ELR (cell line): ENCODE measurements at regions not wholly inside any gene's neighbourhood (a gene's known extent, or its start where the extent isn't known, plus 50 kb on each side); places are given as distances from the start of the nearest gene placed in this dataset.

ENCODE experiments used
- DNase-seq: peaks from one replicate; pipeline ENCODE4 v3.0.0-alpha.2; 2015; ENCODE audit warnings: low read depth

DNA sequence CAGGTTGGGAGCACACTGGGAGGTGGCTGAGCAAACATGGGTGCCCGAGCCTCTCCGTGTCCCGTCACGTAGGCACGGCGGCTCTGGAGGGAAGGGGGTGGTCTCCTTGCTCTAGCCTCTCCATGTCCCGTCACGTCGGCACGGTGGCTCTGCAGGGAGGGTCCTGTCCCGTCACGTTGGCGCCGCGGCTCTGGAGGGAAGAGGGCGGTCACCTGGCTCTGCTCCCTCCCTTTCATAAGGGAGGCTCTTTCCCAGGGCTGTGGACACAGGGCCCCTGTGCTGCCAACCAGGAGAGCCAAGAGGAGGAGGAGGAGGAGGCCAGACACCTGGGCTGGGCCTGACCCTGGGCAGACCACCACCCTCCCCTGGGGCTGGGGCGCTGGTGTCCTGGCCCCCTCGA lies 1173.7 kb downstream of the BRD1 start:
- DNase-seq = no peak

DNA sequence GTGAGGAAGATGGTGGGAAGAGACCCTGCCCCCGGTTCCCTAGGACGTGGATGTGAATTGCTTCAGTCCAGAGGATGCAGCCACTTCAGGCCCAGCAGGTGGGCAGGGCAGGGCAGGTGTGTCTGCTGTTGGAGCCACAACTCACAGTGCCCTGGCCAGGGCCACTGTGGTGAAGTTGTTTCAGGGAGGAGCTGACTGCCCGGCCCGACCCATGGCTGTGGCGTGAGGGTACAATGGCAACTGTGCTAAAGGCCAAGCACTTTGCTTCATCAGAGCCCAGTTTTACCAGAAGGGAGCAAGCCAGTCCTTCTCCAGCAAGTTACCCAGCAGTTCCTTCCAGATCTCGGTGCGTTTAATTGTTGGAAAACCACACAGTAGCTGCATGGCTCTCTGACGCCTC lies 1174.4 kb downstream of the BRD1 start:
- no peak for DNase-seq

DNA sequence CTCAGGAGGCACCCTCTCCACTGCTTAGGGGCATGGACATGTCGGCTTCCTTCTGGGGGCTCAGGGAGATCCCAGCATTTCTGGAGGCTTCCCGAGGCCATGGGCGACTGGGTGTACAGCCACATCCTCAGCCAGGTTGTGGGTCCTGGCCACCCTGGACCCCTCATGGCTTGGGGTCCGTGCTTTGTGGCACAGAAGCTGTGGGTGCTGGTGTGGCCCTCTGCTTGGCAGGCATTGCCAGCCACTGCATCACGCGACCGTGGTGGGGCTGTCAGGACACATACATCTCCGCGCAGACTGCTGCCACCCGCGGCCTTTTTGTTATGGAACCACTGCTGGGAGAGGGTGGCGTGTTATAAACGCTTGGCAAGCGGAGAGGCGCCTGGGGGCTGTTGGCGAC lies 1174.9 kb downstream of the BRD1 start:
- no peak for DNase-seq

DNA sequence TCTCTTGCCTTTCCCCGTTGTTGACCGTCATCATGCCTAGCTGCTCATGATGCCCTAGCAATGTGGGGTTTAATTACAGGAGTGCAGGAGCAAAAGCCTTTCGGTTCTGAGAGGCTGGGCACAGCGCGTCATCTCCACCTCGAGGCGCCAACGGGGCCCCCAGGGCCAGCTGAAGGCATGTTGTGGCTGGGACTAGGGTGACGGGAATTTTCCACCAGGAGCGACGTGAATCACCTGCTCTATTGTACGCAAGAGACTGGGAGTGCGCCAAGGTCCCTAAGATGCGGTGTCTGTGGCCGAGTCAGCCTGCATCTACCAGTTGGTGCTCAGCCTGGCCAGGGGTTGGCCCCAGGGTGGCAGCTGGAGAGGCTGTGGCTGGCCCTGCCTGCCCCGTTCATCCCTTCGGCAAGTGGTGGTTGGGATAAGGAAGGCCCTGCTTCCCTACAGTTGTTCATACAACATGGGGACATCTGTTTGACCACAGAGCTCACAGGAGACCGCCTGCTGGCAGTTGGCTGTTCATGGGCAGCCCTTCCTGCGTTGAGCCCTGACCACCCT lies 1175.6 kb downstream of the BRD1 start:
- no peak for DNase-seq

DNA sequence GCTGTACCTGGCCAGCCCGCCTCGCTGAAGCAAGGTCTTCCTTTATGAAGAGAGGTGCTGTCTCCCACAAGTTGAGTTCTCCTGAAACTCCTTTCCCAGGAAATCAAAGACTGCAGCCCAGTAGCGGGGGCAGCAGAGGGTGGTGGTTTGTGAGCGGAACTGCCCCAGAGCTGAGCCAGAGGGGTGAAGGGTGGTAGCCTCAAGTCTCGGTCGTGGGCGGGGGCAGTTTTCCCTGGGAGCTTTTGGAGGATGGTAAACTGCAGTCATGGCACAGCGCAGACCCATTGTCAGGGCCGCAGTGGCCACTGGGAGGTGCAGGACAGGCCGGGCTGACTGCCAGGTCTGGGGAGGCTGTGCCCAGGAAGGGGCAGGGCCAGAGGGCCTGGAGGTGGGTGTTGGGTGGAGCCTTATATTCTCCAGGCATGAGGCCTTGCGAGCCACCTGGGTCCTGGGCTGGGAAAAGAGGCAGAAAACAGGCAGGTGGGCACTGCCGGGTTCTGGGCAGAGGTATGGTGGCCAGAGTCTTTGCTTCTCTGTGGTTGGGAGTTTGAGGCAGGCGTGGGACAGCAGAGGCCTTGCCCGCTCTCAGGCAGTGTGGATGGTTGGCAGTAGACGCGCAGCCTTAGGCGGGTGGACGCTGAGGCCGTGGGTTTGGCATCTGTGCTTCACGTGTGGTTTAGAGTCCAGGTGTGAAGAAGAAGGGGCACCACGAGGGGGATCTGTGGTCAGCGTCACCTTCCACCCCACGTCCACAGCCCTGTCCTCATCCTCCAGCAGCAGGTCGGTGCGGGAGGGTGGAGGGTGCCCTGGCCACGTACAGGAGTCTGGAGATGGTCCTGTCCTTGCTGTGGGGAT lies 1176.4 kb downstream of the BRD1 start:
- no peak for DNase-seq

DNA sequence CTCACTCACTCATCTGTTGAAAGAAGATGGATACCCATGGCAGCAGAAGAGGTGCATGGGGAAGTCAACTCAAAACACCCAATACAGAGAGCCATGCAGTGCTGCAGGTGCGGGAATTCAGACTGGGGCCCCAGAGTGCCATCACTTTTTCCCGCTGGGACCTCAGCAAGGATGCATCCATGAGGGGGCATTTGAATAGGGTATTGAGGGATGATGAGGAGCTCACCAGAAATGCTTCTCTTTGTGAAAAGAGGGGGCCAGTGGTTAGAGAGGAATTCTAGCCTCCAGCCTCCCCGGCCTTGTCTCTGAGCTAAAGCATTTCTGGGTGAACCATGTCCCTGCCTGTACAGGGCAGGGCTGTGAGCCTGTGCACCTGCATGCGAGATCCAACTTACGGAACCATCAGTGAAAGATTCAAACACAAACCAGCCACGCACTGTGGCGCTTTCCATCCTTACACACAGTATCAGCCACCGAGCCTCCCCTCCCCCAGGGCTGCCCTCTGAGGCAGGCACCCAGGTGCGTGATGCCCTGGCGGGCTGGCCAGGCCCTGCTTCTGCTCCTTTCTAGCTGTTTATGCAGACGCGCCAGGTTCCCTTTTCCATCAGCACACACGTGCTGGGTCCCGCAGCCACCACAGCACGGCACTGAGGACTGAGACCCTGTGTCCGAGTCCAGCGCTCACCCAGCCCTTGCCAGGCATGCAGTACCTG lies 1177.2 kb downstream of the BRD1 start:
- no peak for DNase-seq

DNA sequence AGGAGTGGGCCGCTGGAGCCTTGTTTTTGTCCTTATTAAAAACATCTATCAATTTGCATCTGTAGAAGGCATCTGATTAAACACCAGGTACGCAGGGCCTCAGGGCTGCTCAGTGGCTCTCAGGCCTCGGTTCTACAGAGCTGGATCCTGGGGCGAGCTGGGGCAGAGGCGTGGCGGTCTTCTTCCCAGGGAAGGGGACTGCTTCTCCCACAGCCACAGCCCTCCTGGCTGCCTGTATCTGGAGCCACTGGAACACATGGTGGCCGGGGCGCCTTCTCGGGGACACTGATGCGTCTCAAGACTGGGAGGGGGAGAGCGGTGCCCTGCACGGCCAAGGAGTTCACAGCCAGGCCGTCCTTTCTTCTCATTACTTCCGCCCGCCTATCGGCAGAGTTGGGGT lies 1178.2 kb downstream of the BRD1 start:
- no peak for DNase-seq

DNA sequence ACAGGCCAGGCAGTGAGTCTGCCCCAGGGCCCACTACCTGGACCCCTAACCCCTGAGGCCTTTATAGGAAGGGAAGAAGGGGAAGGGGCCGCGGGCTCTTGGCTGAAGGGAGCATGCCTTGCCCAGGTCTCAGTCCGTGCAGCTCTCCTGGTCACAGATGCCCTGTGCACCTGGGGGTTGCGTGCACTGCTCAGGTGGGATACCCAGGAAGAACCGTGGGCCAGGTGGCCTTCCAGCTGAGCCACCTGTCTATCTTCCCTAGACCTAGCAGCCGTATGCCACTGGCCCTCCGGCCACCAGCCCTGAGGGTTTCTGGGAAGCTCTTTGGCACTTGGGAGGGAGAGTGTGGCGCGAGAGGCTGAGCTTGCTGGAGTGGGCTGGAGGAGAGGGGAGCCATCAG lies 1178.6 kb downstream of the BRD1 start:
- no peak for DNase-seq

DNA sequence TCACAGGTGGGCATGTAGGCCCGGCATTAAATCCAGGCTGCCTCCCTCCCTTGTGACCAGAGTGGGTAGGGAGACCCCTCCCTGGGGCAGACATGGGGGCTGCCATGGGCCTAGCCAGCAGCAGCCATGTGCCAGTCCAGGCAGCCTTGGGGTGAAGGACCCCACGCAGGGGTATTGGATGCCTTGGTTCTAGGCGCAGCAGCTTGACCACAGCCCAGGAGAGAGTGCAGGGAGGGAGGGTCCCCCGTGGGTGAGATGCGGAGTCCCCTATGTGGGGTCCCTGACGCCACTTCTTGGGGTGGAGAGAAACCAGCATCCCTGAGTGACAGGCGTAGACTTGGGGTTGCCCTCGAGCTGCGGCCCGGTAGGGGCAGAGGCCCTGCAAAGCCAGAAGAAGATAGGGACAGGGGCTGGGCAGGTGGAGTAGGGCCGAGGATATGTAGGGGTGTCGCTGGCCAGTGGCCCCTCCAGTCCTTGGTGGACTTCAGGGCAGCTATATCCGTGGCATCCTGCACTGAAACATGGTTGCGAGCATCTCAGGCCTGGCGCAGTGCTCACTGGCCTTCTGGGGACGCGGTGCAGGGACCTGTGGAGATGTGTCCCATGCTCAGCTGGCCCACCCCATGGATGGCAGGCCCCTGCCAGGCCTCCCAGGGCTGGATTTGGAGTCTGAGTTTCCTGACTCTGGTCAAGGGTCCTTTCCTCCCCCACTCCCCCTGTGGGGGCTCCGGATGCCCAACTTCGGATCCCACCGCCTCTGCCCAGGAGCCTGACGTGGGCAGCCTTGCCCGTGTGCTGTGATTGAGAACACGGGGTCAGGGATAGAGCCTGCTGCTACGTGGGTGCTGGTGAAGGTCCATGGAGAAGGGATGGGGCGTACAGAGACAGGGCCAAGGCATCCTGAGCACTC lies 1179.8 kb downstream of the BRD1 start:
- DNase-seq = no peak

DNA sequence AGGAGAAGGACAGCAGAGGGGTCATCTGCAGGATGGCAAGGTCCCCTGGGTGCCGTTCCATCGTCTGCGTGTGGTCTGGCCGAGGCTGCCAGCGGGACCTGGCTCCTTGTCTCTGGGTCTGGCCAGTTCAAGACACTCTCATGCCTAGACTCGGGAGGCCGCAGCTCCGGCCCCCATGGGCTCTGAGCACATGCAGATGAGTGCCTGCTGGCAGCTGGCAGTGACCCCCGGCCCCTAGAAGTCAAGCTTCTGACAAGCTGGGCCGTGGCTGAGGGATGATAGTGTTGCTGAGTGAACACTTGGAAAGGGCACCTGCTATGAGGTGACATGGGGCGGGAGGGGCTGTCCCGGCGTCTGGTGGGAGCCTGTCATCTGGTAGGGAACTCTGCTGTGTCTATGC lies 1180.6 kb downstream of the BRD1 start:
- no peak for DNase-seq

DNA sequence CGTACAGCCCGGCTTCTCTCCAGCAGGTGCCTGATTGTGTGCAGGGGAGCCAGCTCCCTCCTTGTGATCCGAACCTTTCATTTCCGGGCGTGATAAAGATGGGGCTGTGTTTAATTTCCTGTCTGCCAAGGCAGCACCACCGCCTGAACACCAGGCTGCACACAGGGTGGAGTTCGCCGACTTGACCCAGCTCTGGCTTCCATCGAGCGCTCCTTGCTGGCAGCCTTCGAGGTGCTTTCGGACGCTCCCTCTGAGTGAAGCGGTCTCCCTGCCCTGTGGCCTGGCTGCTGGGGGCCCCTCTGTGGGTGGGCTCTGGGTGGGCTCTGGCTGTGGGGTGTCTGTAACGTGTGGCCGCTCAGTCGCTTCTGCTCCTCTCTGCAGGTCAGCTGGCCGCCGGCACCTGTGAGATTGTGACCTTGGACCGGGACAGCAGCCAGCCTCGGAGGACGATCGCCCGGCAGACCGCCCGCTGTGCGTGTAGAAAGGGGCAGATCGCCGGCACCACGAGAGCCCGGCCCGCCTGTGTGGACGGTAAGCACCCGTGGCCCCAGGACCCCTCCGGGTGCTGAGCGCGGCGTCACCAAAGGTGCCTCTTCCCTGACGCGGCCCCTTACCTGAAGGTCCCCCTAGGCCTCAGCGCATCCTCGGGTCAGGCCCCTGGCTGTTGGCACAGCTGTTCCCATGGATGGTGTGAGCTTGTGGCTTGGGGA lies 1181.3 kb downstream of the BRD1 start:
- DNase-seq = no peak

DNA sequence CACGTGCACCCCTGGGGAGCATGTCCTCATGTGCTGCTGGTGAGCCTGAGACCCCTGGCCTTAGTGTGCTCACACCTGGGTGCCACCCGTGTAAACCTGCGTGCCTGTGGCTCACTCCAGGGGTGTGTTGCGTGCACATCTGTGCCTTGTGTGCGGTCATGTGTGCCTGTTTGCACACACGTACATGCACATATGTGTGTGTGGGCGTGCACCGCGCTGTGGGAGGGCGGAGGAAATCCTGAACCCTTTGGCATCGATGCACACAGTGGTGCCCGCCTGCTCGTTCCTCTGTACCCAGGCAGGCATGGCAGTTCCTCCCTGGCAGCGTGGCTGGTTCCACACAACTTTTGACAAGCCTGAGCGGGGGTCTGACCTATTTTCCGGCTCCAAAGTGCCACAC lies 1181.9 kb downstream of the BRD1 start:
- no peak for DNase-seq

DNA sequence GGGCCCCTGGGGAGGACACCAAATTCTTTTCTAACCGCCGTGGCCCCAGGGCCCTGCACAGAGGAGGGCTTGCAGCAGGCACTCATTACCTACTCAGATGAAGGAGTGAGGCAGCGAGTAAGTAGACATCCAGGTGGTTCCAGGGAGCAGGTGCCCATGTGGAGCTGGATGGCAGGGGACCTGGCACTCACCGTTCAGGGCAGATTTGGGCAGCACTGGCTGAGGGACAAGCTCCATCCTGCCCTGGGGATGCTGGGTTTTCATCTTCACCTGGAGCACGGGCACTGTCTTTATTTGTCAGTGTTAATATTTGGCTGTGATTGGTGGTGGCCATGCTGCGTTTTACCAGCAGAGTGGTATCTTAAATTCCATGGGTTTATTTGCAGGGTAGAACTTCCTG lies 1182.7 kb downstream of the BRD1 start:
- no peak for DNase-seq

DNA sequence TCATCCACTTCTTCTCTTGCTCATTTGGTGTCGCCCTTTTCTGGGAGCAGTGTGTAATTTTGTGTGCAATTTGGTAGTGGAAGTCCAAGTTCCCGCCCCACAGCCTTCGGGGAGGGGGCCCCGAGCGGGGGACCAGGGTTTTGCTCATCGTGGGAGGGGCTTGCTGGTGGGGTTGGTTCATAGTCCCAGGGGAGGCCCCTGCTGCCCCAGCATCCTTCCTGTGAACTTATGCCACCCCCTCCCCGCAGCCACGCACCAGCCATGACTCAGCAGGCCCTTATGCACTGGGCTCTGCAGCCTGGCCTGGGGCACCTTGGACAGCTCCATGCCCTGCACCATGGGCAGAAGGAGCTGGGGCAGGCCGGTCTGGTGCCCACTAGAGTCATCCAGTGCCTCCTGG lies 1183.6 kb downstream of the BRD1 start:
- DNase-seq = no peak

DNA sequence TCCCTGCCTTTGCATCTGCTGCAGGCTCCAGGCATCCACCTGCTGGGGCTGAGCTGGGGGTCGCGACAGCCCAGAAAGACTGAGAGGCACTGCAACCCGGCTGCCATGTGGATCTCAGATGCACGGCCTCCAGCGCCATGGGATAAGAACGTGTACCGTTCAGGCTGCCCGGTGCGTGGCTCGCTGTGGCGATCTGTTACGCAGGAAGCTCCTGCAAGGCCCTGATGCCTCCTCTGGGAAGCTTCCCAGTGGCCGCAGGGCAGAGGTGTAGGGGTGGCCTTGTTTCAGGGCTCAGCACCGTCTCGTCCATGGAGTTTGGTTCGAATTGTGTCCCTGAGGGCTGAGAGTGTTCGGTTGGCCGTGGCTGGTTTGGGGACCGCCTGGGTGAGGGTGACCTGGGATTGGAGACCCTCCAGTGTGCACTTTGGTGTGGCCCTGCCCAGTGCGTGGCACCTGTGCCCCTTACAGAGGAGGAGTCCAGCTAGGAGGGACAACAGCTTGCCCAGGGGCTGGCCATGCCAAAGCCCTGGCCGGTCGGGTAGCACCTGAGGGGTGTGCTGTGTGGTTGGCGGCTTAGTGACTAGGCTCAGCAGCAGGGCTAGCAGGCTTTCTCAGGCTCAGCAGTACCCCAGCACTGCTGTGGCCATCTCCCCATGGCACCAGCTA lies 1184.5 kb downstream of the BRD1 start:
- no peak for DNase-seq

DNA sequence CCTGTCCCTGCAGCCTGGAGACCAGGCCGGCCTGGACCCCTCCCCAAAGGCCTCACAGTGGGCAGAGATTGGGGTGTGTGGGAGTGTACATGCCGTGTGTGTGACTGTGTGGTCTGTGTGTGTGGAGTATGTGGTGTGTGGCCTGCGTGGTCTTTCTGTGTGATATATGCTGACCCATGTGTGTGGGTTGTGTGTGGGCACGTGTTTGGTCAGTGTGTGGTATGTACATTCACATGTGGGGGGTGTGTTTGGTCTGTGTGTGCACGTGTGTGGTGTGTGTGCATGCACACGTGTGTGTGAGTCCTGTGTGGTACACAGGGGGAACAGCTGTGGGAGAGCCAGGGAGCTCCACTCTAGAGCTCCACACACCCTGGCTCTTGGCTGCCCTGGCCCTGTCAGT lies 1185.1 kb downstream of the BRD1 start:
- no peak for DNase-seq

DNA sequence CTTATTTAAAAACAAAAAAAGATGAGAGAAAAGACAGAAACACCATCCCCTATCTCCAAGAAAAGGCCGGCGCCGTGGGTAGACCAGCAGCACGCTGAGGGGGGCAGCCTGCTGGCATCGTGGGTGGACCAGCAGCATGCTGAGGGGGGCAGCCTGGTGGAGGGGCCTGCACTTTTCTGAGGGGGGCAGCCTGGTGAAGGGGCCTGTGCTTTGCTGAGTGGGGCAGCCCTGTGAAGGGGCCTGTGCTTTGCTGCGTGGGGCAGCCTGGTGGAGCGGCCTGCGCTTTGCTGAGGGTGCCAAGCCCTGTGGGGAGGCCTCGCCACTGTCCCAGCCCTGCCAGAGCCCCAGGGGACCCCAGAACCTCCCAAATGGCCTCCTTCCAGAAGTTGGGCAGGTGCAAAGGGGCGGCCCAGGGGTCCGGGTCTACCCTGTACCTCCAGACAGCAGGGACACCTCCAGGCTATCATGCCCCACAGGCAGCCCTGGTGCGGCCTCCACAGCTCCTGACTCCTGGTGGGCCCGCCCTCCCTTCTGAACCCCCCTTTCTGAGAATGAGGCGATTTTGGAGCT lies 1185.7 kb downstream of the BRD1 start:
- DNase-seq = no peak

DNA sequence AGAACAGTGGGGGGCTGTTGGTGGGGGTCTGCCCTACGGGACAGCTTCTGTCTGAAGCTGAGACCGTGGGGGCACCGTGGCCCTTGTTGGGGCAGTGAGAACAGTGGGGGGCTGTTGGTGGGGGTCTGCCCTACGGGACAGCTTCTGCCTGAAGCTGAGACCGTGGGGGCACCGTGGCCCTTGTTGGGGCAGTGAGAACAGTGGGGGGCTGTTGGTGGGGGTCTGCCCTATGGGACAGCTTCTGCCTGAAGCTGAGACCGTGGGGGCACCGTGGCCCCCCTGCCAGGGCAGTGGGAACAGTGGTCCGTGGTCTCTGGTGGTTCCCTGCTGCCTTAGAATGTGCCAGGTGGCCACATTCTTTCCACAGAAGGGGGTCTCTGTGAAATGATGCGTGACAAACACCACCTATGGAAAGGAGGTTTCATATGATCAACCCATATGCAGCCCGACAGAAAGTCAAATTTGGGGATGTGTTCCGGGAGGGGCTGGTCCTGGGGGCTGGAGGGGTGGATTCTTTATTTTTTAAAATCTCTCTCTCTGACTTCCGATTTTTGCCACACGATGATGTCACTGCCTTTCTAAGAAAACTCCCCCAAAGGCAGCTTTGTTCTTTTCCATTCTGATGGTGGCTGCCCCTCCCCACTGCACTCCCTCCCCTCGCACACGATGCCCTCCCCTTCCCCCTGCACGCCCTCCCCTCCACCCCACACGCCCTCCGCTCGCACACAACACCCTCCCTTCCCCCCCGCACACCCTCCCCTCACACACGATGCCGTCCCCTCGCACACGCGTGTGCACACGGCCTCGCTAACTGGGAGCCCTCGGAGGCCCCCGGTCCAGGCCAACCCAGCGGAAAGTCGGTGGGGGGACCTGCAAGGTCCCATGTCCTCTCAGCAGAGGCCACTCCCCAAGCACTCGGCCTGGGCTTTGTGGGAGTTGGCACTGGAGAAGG lies 1186.5 kb downstream of the BRD1 start:
- DNase-seq = no peak

DNA sequence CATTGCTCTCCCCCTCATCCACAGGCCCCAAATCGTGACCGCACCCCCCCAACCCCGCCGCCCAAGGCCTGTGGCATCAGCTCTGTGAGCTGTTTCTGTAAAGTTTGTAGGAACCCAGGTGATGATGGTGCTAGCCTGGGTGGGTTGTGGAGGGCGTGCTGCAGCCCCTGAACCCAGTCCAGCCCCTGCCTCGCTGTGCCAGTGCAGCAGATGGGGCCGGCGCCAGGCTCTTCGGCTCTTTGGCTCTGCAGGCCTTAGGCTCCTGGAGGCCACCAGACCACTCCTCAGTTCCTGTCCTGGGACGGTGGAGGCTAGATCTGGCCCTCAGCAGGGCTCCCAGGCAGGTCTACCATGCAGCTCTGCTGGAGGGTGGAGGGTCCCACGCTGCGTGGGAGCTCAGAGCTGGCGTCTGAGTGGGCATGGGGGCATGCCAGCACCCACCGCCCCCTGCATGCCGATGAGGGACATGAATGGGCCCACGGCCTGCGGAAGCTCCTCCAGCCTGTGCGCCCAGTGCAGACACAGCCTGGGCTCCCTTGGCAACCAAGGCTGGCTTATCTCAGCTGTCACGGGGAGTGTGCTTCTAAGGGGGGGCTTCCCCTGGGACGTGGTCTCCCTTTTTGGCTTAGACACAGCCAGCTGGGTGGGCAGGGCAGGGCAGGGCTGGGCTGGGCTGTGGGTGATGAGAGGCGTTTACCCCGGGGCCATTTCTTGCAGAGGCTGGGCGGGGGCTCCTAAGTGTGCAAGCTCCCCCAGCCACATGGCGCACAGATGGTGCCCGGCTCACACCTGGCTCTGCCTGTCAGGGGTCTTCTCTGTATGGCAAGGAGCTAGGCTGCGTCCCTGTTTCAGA lies 1187.6 kb downstream of the BRD1 start:
- DNase-seq = no peak
